Central memory CD8-positive, alpha-beta T cell (primary cell): ENCODE measurements at regions not wholly inside any gene's neighbourhood (a gene's known extent, or its start where the extent isn't known, plus 50 kb on each side); places are given as distances from the start of the nearest gene placed in this dataset.

ENCODE experiments used
- ATAC-seq: fragments of 150-1000 bp; cut with Tn5 transposase; replicated peaks from 2 replicates; pipeline ENCODE4 v1.10.0; 2022; ENCODE audit warnings: mild to moderate bottlenecking, moderate FRiP score, moderate number of reproducible peaks; ENCODE audit not compliant: poor library complexity, severe bottlenecking; ENCODE audit errors: extremely low read depth
- DNase-seq, 2 donors: peaks; one replicate each; pipeline ENCODE4 v3.0.0; 2021; ENCODE audit warnings: low spot score in 2 of 2
- H3K27ac Mint-ChIP-seq: one replicate; pipeline ENCODE4 v1.8.0; 2022; ENCODE audit warnings: low read depth, mild to moderate bottlenecking, moderate library complexity, mixed read lengths
- H3K27me3 Mint-ChIP-seq: one replicate; pipeline ENCODE4 v1.8.0; 2022; ENCODE audit warnings: mixed read lengths
- H3K36me3 Mint-ChIP-seq: one replicate; pipeline ENCODE4 v1.8.0; 2022; ENCODE audit warnings: mild to moderate bottlenecking, moderate library complexity, mixed read lengths; ENCODE audit not compliant: insufficient read depth
- H3K4me1 Mint-ChIP-seq: one replicate; pipeline ENCODE4 v1.8.0; 2022; ENCODE audit warnings: mixed read lengths
- H3K4me3 Mint-ChIP-seq: one replicate; pipeline ENCODE4 v1.8.0; 2022; ENCODE audit warnings: mild to moderate bottlenecking, moderate library complexity, mixed read lengths
- H3K9me3 Mint-ChIP-seq: one replicate; pipeline ENCODE4 v1.8.0; 2022; ENCODE audit warnings: mixed read lengths

DNA sequence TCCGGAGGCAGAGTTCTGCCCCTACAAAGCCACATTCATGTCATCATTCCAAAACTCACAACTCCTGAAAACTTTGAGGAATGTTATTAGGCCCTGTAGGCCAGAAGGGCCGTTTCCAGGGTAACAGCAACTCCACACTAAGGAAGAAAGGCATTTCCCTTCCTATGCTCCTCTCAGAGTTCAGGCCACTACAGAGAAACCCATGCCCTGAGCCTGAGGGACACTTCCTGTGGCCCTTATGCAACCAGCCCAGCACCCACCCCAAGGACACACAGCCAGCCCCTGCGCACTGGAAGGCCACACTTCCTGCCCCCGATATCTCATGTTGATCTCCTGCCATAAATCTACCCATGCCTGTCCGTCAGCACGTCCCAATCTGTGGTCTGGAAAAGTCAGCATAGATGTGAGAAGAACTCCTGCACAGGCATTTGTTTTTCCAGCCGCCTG, 289.3 kb downstream of the BCOR start:
- no peaks in the 10 kb centered on the region for H3K27me3 Mint-ChIP-seq
- H3K36me3 Mint-ChIP-seq: no peaks in the 10 kb centered on the region
- ATAC-seq (no peak), DNase-seq (no peak)
- H3K9me3 Mint-ChIP-seq: no peaks in the 10 kb centered on the region
- H3K27ac Mint-ChIP-seq: no peak overlapping the region
- H3K4me1 Mint-ChIP-seq: no peaks in the 10 kb centered on the region
- H3K4me3 Mint-ChIP-seq: no peak overlapping the region

DNA sequence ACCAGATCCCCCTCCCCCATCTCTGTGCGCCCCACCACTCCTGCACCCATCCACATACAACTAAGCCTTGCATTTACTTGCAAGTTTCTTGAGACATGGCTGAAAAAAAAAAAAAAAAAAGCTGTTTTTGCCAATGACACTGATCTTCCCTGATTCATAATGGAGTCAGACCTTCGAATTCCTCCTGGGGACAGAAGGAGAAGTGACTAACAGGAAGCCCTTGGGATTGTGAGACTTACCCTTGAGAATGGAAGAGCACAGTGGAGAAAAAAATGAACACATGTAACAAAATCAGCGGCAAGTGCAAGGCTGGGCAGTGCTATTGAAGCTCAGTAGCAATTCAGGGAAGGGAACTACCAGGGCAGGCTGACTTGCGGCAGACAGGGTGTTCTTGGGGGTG, 288.4 kb downstream of the BCOR start:
- no peaks in the 10 kb centered on the region for H3K9me3 Mint-ChIP-seq
- no peak overlapping the region for H3K4me3 Mint-ChIP-seq
- ATAC-seq (no peak), DNase-seq (no peak)
- no peaks in the 10 kb centered on the region for H3K4me1 Mint-ChIP-seq
- H3K27me3 Mint-ChIP-seq: no peaks in the 10 kb centered on the region
- no peaks in the 10 kb centered on the region for H3K36me3 Mint-ChIP-seq
- no peak overlapping the region for H3K27ac Mint-ChIP-seq

DNA sequence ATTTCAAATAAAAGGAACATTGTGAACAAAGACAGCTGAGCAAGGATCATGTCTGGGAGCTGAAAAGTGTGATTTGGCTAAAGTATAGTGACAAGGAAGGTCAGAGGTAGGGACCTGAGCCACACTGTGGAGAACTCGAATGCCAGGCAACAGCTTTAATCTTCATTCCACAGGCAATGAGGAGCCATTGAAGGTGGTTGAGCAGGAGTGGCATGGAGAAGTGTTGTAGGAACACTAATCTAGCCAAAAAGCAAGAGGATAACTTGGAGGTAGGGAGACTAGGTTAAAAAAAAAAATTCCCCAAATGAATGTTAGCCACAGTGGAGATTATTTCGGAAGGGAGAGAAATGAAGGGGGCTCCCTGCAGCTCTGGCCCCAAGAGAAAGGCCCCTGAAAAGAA, 286.9 kb downstream of the BCOR start:
- no peaks in the 10 kb centered on the region for H3K9me3 Mint-ChIP-seq
- no peak overlapping the region for H3K4me3 Mint-ChIP-seq
- H3K27me3 Mint-ChIP-seq: no peaks in the 10 kb centered on the region
- H3K36me3 Mint-ChIP-seq: no peaks in the 10 kb centered on the region
- ATAC-seq: no peak
- no peaks in the 10 kb centered on the region for H3K4me1 Mint-ChIP-seq
- DNase-seq: no peak
- H3K27ac Mint-ChIP-seq: no peak overlapping the region

DNA sequence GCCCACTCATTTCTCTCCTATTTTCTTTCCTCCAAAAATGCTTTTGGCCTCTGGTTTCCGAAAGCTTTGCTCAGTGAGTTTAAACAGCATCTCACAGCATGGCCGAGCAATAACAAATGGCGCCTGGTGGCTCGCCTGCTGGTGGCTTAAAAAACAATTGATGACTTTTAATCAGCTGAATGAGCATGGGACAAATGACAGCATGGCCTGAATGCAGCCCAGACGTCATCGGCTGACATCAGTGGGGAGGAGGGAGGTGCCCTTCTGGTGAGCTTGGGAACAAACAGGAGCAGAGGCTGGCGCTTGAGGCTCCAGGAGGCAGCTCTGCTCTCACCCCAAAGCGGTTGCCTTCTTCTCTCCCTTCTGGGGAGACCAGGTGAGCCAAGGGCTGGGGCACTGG, 286.4 kb downstream of the BCOR start:
- DNase-seq: no peak
- no peak for ATAC-seq
- no peaks in the 10 kb centered on the region for H3K4me1 Mint-ChIP-seq
- H3K27me3 Mint-ChIP-seq: no peaks in the 10 kb centered on the region
- no peaks in the 10 kb centered on the region for H3K9me3 Mint-ChIP-seq
- no peaks in the 10 kb centered on the region for H3K36me3 Mint-ChIP-seq
- H3K4me3 Mint-ChIP-seq: no peak overlapping the region
- H3K27ac Mint-ChIP-seq: no peak overlapping the region

DNA sequence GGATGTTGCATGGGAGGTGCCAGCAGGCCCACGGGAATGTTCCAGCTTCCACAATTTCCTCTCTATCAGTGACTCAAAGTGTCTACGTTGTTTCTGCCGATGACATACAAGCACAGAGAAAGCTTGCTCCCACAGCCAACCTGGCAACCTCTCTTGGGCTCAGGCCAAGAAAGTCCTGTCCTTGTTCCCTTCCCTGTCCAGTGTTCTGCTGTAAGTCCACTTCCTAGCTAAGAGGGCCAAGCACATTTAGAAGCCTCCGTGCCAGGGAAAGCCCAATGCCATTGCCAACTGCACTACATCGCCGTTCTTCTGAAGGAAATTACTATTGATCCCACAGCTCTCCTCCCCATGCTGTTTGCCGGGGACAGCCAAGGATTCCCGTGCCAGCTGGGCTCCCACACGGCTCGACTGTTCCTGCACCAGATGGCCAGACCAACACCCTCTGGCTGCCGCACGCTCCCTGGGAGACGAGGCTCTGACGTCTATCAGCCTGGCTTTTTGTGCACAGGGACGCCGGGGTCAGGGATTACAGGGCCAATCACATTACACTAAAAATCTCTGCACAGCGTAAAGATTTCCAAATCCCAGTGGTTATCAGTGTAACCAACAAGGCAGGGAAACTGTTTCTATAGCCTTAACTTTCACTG, 284.0 kb downstream of the BCOR start:
- ATAC-seq (no peak), DNase-seq (no peak)
- no peaks in the 10 kb centered on the region for H3K4me1 Mint-ChIP-seq
- no peak overlapping the region for H3K27ac Mint-ChIP-seq
- H3K4me3 Mint-ChIP-seq: no peak overlapping the region
- H3K27me3 Mint-ChIP-seq: peaks cover 6% of the 10 kb centered on the region
- no peaks in the 10 kb centered on the region for H3K9me3 Mint-ChIP-seq
- H3K36me3 Mint-ChIP-seq: no peaks in the 10 kb centered on the region

DNA sequence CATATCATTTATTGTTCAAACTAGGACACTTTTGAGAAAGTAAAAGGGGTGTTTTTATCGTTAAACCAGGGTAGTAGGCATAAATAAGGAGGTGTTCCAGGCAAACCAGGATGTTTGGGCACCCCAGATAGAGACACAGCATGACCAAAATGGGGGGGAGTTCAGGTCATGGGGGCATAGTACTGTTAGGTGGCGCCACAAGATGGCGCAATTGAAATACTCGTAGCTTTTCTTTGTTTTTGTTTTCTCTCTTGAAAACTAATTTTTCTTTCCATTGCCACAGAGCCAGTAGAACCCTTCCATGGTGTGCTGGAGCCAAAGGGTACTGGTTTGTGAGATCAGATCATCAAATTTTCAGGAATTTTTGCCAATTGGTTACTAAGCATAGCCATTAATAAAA, 283.4 kb downstream of the BCOR start:
- DNase-seq (peak; percentile 17 to 26), ATAC-seq (peak; percentile 49)
- Mint-ChIP-seq H3K27me3 (peaks cover 7% of the 10 kb centered on the region), H3K36me3 (no peaks in the 10 kb centered on the region), H3K4me1 (no peaks in the 10 kb centered on the region), H3K4me3 (no peak overlapping the region), H3K9me3 (no peaks in the 10 kb centered on the region), H3K27ac (no peak overlapping the region)

DNA sequence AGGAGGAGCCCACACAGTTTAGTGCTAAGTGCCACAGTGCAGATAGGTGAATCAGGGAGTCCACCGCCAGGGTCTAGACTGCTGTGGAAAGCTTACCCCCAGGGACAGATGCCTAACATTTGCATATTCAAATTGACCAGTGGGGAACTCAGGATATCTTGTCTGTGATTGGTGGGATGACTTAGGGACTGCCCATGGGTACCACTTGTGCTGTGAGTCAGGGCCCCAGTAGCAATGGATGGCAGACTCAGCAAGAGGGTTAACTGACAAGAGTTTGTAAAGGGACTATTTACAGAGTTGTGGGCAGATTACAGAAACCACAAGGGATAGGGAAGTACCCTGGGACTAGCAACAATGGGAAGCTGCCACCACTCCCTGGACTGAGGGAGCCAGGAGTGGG, 282.1 kb downstream of the BCOR start:
- no peaks in the 10 kb centered on the region for H3K9me3 Mint-ChIP-seq
- H3K4me1 Mint-ChIP-seq: no peaks in the 10 kb centered on the region
- no peaks in the 10 kb centered on the region for H3K36me3 Mint-ChIP-seq
- H3K27me3 Mint-ChIP-seq: peaks cover 16% of the 10 kb centered on the region
- ATAC-seq (no peak), DNase-seq (no peak)
- H3K4me3 Mint-ChIP-seq: no peak overlapping the region
- no peak overlapping the region for H3K27ac Mint-ChIP-seq

DNA sequence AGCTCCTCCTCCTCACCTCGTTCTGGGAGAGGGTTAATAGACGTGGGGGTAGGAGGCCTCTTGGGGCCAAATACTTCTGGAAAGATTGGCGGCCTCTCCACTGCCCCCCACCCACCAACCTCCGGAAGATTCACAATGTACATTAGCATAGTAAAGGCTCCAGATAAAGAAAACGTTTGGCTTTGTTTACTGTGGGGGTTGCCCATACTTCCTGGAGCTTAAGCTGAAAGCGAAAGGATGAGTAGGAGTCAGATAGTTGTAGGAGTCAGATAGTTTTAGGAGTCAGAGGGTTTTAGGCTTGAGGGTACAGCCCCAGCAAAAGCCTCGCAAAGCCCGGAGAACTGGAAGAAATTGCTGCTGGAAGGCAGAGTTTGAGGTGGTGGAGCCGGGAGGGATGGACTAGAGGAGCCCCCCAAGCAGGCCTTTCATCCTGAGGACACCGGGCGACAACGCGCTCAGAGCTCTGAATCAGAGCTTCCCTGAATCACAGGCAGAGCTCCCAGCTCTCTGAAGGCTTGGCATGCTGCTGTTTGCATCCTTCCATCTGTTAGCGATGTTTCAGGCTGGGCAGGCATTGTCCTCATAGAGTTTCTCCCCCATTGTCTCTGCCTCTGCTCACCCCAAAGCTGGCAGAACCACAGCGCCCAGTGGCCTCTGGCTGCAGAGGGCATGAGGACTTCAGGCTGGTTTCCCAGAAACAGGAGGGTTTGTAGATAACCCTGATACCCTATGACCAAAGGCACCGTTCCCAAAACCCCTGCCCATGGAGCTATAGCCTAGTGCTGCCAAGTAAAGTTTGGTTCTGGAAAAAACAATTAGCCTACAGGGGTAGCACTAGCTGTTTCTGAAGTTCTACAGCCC, 280.7 kb downstream of the BCOR start:
- ATAC-seq: no peak
- H3K4me3 Mint-ChIP-seq: no peak overlapping the region

DNA sequence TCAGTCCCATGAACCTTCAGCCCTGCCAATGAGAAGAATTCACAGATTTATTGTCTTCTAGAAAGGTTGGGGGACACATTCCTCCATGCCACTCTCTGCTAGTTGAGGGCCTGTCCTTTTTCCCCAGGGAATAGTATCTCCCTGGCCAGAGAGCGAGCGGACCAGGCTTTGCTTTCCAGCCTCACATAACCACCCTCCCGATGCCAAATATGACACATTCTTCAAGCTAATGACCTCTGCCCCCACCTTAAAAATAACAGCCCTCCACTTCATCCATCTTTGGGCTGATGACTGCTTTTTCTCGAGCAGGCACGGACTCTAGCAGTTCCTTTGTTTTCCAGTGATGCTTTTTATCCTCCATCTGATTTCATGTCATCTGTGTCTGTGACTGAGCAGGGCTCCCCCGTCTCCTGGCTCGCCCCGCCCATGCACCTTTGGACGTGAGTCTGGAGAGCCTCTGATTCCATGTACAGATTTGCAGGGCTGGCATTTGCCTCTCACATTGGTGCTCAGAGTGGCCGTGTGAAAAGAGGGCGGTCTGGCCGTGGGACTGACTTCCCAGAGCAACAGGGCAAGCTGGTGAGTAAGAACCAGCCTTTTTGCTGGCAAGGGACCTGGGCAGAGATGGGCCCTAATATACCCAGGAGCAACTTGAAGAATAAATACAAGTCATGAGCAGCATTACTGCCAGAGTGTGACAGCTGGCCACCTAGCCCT, 279.8 kb downstream of the BCOR start:
- H3K4me1 Mint-ChIP-seq: no peaks in the 10 kb centered on the region
- H3K27ac Mint-ChIP-seq: no peak overlapping the region
- no peaks in the 10 kb centered on the region for H3K36me3 Mint-ChIP-seq
- ATAC-seq (no peak), DNase-seq (no peak)
- no peak overlapping the region for H3K4me3 Mint-ChIP-seq
- H3K9me3 Mint-ChIP-seq: no peaks in the 10 kb centered on the region
- peaks cover 16% of the 10 kb centered on the region for H3K27me3 Mint-ChIP-seq

More for the DNA sequence above, 280.7 kb downstream of the BCOR start:
- H3K4me1 Mint-ChIP-seq: no peaks in the 10 kb centered on the region
- H3K27ac Mint-ChIP-seq: no peak overlapping the region
- H3K36me3 Mint-ChIP-seq: no peaks in the 10 kb centered on the region
- no peaks in the 10 kb centered on the region for H3K9me3 Mint-ChIP-seq
- peaks cover 16% of the 10 kb centered on the region for H3K27me3 Mint-ChIP-seq
- DNase-seq: no peak

DNA sequence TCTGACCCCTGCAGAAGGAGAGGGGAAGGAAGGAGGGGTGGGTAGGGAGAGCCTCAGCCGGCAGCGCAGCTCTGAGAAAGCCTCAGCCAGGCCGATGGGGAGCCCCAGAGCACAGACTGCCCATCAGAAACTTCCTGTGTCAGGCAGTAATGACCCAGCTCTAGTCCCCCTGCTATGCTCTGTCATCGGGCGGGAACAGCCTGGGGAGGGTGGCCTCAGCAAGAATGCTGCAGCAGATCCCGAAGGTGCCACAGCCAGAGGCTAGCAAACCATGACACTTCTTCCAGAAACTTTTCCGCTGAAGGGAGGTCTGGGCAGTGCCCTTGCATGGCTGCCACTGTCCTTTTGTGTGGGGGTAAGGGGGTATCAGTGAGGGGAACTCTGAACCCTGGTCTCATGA, 279.0 kb downstream of the BCOR start:
- H3K27me3 Mint-ChIP-seq: peaks cover 16% of the 10 kb centered on the region
- H3K4me1 Mint-ChIP-seq: peaks cover 2% of the 10 kb centered on the region
- no peaks in the 10 kb centered on the region for H3K36me3 Mint-ChIP-seq
- DNase-seq (no peak), ATAC-seq (no peak)
- no peak overlapping the region for H3K4me3 Mint-ChIP-seq
- H3K27ac Mint-ChIP-seq: no peak overlapping the region
- no peaks in the 10 kb centered on the region for H3K9me3 Mint-ChIP-seq

DNA sequence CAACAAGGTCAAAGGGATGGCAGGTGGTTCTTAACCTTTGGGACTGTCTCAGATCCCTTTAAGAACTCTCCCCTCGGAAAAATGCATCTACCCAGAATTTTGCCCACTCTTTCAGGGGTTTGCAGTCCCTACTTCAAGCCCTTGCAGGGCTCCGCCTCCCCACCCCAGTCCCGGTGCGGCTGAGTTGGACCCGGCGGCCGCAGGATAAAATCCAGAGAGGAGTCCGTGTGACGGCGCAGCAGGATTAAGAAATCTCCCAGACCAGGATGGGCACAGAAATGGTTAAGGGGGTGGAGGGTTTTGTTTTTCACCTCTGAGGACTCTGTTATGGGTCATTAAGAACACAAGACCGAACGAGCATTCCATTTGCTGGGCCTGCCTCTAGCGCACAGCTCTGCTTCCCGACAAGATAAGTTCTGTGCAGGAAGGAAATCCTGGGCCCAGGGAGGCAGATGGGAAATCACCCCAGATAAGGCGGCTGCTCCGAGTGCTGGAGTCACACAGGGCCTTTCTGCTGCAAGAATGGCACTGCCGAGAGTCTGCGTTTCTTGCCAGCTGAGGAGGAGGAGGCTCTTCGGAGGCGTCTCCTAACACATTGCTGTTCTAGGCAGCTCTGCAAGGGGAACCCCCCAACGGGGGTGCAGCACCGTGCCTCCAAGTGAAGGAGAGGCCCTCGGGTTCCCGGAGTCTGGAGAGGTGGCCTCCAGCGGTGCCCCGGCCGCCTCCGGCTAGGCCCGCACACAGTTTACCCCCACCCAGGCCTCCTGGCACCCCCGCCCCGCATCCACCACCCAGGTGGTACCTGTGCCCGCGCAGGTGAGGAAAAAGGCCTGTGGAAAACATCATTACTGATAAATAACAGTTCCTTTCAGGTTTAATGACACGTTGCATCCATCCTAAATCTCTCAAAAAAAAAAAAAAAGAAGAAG, 277.6 kb downstream of the BCOR start:
- Mint-ChIP-seq H3K27me3 (peaks cover 16% of the 10 kb centered on the region), H3K36me3 (no peaks in the 10 kb centered on the region), H3K4me1 (peaks cover 7% of the 10 kb centered on the region), H3K4me3 (peak overlapping the region; percentile 73), H3K9me3 (no peaks in the 10 kb centered on the region), H3K27ac (peak overlapping the region; percentile 68)
- no peak for DNase-seq
- no peak for ATAC-seq
